Left lung (tissue), 4 donors: ENCODE measurements at regions not wholly inside any gene's neighbourhood (a gene's known extent, or its start where the extent isn't known, plus 50 kb on each side); places are given as distances from the start of the nearest gene placed in this dataset.

ENCODE experiments used
- ATAC-seq: fragments of 200-7000 bp; cut with Tn5 transposase; one replicate; pipeline ENCODE4 v1.9.1; 2020; ENCODE audit warnings: moderate library complexity
- DNase-seq, 4 donors: peaks; one replicate each; pipeline ENCODE4 v3.0.0-alpha.2; 2013 to 2020
- H3K27ac ChIP-seq, 2 donors: fragments of 200-600 bp; sonication (generic) in 1 of 2; one replicate each; pipeline versions ENCODE4 v1.5.0 to v1.8.0; 2020 to 2021
- H3K27me3 ChIP-seq, 2 donors: fragments of 200-600 bp; sonication (generic) in 1 of 2; one replicate each; pipeline versions ENCODE4 v1.5.0 to v1.8.0; 2020 to 2021
- H3K36me3 ChIP-seq, 2 donors: fragments of 200-600 bp; sonication (generic) in 1 of 2; one replicate each; pipeline versions ENCODE4 v1.5.0 to v1.8.0; 2020 to 2021
- H3K4me1 ChIP-seq, 2 donors: fragments of 200-600 bp; one replicate each; pipeline ENCODE4 v1.8.0; 2021
- H3K4me3 ChIP-seq, 2 donors: fragments of 200-600 bp; sonication (generic) in 1 of 2; one replicate each; pipeline versions ENCODE4 v1.5.0 to v1.8.0; 2020 to 2021; ENCODE audit warnings: mild to moderate bottlenecking in 1 of 2
- H3K9me3 ChIP-seq, 2 donors: fragments of 200-600 bp; sonication (generic) in 1 of 2; one replicate each; pipeline versions ENCODE4 v1.5.0 to v1.8.0; 2020 to 2021
- intact Hi-C, 2 donors: fragments of 100-400 bp; cut with DNase I; formaldehyde crosslinking; loops; one replicate each; pipeline versions ENCODE4 v1.11.2 to v1.14.2; 2022
- TF ChIP-seq, protein P1 (sequence below), 2 donors: fragments of 200-600 bp; sonication (generic) in 1 of 2; IDR thresholded peaks; one replicate each; pipeline versions ENCODE4 v1.5.0 to v1.8.0; 2021; ENCODE audit warnings: antibody characterized with exemption in 2 of 2
- donor health status: DM: no; HTN: yes; CAD: no.
- donor health status: DM: no; HTN: no; CAD: no.

DNA sequence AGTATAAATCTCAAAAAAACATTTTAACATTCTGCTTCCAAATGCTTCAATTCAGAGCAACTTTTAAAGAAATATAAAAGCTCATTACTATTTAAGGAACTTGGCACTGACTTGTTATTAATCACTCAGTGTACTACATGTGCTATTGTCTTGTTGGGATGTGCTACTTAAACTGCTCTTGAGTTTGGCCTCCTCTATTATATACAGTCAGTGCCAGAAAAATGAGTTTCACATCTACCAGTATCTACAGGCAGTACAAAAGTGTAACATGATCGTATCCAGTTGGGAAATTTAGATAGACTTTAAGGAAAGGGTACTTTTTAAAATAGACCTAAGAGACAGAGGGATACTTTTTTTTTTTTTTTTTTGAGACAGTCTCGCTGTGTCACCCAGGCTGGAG lies 627.3 kb upstream of the SLC35B3 start:
- H3K36me3 ChIP-seq: no peaks in the 10 kb centered on the region
- TF ChIP-seq, protein P1, sequence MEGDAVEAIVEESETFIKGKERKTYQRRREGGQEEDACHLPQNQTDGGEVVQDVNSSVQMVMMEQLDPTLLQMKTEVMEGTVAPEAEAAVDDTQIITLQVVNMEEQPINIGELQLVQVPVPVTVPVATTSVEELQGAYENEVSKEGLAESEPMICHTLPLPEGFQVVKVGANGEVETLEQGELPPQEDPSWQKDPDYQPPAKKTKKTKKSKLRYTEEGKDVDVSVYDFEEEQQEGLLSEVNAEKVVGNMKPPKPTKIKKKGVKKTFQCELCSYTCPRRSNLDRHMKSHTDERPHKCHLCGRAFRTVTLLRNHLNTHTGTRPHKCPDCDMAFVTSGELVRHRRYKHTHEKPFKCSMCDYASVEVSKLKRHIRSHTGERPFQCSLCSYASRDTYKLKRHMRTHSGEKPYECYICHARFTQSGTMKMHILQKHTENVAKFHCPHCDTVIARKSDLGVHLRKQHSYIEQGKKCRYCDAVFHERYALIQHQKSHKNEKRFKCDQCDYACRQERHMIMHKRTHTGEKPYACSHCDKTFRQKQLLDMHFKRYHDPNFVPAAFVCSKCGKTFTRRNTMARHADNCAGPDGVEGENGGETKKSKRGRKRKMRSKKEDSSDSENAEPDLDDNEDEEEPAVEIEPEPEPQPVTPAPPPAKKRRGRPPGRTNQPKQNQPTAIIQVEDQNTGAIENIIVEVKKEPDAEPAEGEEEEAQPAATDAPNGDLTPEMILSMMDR (IDR thresholded peaks at IDR 0.05): no peak
- no peaks in the 10 kb centered on the region for H3K27me3 ChIP-seq
- no peak overlapping the region for H3K27ac ChIP-seq
- H3K4me1 ChIP-seq: no peaks in the 10 kb centered on the region
- H3K4me3 ChIP-seq: no peak overlapping the region
- ATAC-seq: no peak
- intact Hi-C loops: no loop called here
- DNase-seq: peak in 2 of 4 donors; percentile 30 to 75
- no peaks in the 10 kb centered on the region for H3K9me3 ChIP-seq

DNA sequence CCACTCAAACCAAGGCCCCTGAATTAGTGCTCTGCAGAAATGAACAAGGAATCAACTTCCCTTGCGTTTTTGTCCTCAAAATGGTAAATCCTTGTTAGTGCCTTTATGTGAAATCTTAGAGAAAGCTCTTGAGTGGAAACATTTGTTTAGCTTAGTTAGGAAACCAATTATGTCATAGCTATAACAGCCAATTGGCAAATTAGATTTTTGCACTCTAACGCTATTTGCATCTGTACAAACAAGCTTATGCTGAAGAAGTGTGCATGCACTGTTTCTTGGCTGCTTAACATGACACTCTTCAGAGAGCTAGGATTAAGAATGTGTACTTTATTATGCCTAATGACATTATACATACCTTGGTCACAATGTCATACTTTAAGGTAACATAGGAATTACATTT lies 622.6 kb upstream of the SLC35B3 start:
- Histone ChIP-seq H3K4me3 (no peak overlapping the region), H3K9me3 (no peaks in the 10 kb centered on the region), H3K4me1 (no peaks in the 10 kb centered on the region), H3K36me3 (no peaks in the 10 kb centered on the region), H3K27me3 (no peaks in the 10 kb centered on the region), H3K27ac (no peak overlapping the region)
- TF ChIP-seq, protein P1 (IDR thresholded peaks at IDR 0.05): no peak
- ATAC-seq: no peak
- no peak for DNase-seq
- intact Hi-C loops: no loop called here

DNA sequence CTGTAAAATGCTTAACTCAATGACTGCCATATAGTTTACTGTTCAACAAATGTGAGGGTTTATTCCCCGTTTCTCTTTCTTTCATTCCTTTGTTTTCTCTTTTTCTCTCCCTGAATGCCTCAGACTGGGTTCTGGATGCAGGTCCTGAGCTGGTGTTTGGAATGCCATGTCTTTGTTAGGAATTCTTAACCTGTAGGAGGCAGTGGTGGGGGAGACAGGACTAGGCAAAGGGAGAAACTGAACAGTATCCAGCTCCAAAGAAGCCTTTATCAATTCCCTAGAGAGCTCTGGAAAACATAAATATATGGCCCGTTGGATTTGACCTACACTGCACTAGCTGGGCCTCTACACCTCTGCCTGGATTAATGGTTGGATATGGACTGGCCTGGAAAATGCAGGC lies 621.2 kb upstream of the SLC35B3 start:
- no peak overlapping the region for H3K27ac ChIP-seq
- H3K4me1 ChIP-seq: no peaks in the 10 kb centered on the region
- H3K27me3 ChIP-seq: no peaks in the 10 kb centered on the region
- intact Hi-C loops: no loop called here
- TF ChIP-seq, protein P1 (IDR thresholded peaks at IDR 0.05): no peak
- no peak for ATAC-seq
- H3K4me3 ChIP-seq: no peak overlapping the region
- DNase-seq: no peak
- no peaks in the 10 kb centered on the region for H3K9me3 ChIP-seq
- no peaks in the 10 kb centered on the region for H3K36me3 ChIP-seq

DNA sequence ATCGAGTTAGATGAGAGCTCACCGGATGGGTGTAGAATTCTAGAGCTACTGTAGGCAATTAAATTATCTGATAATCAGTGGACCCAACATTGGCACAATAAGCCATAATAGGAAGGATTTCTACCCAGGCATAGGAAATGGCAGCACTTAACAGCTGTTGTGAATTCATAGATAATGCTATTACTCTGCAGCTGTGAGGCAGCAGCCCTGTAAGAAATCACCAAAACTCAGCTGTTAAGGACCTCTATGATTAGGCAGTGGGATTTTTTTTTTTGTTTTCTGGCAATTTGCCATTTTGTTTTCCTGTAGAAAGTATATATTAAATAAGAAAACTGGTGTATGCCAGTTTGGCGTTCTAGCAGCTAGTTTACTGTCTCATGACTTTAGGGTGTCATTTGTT lies 609.1 kb upstream of the SLC35B3 start:
- H3K27me3 ChIP-seq: no peaks in the 10 kb centered on the region
- no peak for DNase-seq
- TF ChIP-seq, protein P1 (IDR thresholded peaks at IDR 0.05): no peak
- intact Hi-C loops: no loop called here
- no peaks in the 10 kb centered on the region for H3K4me1 ChIP-seq
- peaks cover 0 to 14% of the 10 kb centered on the region in 2 donors for H3K9me3 ChIP-seq
- no peak for ATAC-seq
- H3K36me3 ChIP-seq: no peaks in the 10 kb centered on the region
- H3K4me3 ChIP-seq: no peak overlapping the region
- no peak overlapping the region for H3K27ac ChIP-seq

DNA sequence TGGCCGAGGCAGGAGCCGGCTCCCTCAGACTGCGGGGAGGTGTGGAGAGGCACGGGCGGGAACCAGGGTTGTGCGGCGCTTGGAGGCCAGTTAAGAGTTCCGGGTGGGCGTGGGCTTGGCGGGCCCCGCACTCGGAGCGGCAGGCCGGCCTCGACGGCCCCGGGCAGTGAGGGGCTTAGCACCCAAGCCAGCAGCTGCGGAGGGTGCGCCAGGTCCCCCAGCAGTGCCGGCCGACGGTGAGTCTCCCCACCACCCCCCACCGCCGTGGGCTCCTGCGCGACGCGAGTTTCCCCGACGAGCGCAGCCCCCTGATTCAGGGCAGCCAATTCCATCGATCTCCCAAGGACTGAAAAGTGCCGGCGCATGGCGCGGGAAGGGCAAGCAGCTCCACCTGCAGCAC lies 605.4 kb upstream of the SLC35B3 start:
- H3K4me1 ChIP-seq: no peaks in the 10 kb centered on the region
- H3K9me3 ChIP-seq: peaks cover 0 to 14% of the 10 kb centered on the region in 2 donors
- DNase-seq: peak in 1 of 4 donors; percentile 61
- TF ChIP-seq, protein P1 (IDR thresholded peaks at IDR 0.05): no peak
- H3K27me3 ChIP-seq: no peaks in the 10 kb centered on the region
- intact Hi-C loops: no loop called here
- no peak for ATAC-seq
- H3K4me3 ChIP-seq: no peak overlapping the region
- H3K36me3 ChIP-seq: no peaks in the 10 kb centered on the region
- H3K27ac ChIP-seq: no peak overlapping the region
